DMS114 treated with DMSO at 0.1 percent for 48 hours (cell line): ENCODE measurements at regions not wholly inside any gene's neighbourhood (a gene's known extent, or its start where the extent isn't known, plus 50 kb on each side); places are given as distances from the start of the nearest gene placed in this dataset.

Experiments used
- DNase-seq: peaks from one replicate; lab custom pipeline; 2025; ENCODE audit not compliant: unreplicated experiment; lab: John Stamatoyannopoulos, UW

- no peak for DNase-seq
Observed at GRCh38 chr9:13900449-13900848, 413.5 kb downstream of the NFIB start.

GRCh38 chr9:13899924-13900323, 414.0 kb downstream of the NFIB start:
- no peak for DNase-seq

DNA sequence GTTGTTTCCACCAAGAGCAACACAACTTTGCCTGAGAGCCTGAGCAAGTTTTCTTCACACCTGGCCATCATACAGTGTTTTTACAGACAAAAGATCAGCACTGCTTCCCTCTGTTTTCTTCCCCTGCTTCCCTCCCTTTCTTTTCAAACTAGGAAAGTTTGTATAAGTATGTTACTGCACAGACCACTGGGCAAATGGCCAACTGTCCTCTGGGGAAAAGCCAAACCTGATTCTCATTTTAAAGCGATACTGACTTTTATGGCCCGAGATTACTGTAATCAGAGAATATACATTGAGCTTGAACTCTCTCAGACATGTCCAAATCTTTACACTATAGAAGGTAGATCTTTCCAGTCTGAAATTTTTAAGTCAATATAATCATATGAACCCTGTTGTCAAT, 415.0 kb downstream of the NFIB start:
- DNase-seq = no peak

- DNase-seq = no peak
Observed at GRCh38 chr9:13896922-13897835, 416.8 kb downstream of the NFIB start.

DNA sequence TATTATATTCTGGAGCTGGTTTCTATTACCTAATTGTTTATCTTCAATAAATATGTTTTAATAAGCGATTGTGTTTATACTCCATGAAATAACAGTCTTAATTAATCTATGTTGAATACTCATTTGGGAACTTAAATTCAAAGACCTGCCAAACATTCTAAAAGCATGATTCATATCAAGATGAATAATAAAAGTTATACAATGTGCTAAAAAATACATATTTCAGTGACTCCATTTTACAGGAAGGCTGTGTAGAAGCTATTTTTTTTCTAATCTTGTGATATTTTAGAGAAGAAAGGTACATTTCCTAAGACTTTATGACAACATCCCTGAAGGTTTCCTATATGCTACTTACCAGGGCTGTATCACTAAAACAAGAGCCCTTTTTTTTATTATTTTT, 417.9 kb downstream of the NFIB start:
- no peak for DNase-seq

DNA sequence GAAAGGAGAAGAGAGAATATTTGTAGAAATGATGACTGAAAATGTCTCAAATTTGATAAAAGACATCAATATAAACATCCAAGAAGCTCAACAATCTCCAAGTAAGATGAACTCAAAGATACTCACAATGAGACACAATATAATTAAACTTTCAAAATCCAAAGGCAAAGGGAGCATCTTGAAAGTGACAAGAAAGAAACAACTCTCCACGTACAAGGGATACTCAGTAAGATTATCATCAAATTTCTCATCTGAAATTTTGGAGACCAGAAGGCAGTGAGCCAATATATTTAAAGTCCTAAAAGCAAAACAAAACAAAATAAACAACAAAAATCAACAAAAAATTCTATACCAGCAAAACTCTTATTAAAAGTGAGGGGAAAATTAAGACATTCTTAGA, 428.7 kb downstream of the NFIB start:
- no peak for DNase-seq

DNA sequence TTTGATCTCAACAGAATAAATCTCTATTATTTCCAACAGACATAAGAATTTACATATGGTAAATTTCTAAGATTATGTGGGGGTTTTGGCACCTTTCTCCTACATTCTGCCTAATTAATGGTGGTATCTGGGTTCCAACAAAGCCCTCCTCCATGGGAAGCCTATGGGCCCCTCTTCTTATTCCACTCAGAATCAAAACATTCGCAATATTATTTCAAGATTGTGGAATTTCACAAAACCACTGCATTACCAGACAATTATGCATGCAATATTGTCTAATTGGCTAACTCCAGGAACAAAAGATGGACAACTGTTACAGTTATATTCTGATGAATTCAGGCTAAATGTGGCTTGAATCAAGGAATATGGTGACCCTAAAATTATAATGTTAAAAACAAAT, 434.0 kb downstream of the NFIB start:
- DNase-seq = no peak

DNA sequence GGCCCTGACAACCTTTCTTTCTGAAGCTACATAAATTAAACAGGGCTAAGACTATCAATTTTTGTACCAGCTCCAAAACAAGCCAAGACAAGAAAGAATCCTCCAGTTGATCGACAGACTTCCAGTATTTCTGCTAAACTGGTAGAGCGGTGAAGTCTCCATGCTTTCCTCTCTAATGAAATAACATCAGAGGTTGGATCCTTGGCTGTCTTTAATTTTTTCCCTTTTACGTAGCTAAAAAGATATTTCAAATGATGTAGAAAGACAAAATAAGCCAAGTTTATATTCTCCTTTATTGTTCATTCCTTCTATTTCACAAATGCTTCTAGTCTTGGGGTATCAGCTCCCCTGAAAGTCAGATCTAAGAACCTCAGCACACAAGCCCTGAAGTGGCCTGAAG, 434.9 kb downstream of the NFIB start:
- DNase-seq = no peak

DNA sequence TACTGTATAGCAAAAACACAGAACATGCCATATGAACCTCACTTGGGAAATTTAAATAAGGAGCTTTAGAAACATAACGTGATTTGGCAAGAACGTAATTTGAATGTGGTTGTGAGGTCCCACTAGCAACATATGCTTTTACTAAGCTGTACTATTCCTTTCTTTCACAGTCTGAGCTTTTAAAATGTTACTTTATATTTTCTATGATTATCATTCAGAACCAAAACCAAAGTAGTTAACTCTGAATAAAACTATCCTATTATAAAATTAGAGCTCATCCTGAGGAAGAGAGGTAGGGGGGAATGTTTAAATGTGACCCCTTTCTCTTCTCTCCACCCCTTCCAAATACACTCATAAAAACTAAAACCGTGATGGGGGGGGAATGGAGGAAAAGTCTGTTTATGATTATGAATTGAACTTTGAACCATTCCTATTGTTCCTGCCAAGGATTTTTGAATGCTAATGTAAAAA, 435.7 kb downstream of the NFIB start:
- no peak for DNase-seq

DNA sequence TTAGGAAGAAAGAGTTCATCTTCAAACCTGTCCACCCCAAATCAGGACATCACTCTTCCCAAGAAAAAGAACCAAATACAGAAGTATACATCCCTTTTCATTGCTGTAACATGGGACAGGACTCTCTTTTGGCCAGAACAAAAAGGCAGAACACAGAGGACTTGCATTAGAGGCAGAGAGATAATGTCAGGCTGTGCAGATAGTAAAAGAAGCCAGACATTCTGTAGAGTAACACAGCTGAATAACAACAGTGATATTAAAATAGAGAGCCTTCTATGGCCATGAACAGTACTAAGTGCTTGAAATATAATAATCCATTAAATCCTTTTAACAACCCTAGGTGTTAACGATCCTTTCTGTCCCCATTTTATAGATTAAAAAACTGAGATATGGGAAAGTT, 437.2 kb downstream of the NFIB start:
- no peak for DNase-seq

DNA sequence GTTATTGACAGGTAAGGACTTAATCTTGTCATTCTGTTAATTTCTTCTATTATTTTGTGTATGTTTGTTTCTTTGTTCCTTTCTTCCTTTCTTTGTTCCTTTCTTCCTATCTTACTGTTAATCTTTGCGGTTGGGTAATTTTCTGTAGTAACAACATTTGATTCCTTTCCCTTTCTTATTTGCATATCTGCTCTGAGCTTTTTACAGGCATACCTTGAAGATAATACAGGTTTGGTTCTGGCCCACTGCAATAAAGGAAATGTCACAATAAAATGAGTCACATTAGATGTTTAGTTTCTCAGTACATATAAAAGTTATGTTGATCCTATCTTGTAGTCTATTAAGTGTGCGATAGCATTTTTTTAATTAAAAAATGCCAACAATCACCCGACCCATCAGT, 440.7 kb downstream of the NFIB start:
- DNase-seq = no peak

DNA sequence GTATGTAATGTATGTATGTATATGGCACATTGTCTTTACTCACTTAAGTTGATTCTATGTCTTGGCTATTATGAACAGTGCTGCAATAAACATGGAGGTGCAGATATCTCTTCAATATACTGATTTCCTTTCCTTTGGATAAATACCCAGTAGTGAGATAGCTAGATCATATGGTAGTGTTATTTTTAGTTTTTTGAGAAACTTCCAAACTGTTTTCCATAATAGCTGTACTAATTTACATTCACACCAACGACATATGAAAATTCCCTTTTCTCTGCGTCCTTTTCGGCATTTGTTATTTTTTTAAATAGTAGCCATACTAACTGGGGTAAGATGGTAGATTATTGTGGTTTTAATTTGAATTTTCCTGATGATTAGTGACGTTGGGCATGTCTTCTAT, 445.6 kb downstream of the NFIB start:
- DNase-seq = no peak

GRCh38 chr9:13865869-13866268, 448.1 kb downstream of the NFIB start:
- DNase-seq = no peak

DNA sequence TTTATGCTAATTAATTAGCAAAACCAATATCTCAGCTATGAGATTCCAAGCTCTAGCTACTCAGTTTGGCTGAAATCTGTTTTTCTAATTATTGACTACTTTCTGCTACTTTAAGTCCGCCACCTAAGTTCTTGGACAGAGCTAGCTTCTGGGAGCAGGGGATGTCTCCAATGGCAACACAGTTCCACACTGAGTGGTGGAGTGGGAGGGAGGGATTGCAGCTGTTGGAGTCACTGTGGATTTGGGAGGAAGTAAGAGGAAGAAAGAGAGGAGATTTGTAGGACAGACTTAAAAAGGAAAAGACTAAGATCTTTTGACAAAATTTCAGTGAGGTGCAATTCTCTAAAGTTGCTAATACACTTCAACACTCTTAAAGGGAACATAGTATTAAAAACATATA, 450.8 kb downstream of the NFIB start:
- DNase-seq = no peak

DNA sequence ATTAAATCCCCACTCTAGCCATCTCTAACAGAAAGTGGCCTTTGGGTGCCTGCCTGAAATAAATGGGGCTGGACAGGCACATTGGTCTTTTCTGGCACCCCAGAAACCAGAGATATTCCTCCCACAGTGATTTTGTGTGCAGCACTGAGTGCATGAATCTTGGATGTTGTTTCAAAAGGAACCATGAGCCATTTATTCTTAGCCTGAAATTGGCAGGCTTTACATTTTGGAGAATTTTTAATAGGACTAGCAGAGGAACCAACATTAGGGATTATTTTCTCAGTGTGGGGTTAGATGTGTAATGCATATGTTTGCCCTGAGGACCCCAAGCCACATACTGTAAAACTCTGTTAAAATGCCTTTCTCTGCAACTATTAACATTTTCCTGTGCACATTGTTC, 451.3 kb downstream of the NFIB start:
- no peak for DNase-seq

DNA sequence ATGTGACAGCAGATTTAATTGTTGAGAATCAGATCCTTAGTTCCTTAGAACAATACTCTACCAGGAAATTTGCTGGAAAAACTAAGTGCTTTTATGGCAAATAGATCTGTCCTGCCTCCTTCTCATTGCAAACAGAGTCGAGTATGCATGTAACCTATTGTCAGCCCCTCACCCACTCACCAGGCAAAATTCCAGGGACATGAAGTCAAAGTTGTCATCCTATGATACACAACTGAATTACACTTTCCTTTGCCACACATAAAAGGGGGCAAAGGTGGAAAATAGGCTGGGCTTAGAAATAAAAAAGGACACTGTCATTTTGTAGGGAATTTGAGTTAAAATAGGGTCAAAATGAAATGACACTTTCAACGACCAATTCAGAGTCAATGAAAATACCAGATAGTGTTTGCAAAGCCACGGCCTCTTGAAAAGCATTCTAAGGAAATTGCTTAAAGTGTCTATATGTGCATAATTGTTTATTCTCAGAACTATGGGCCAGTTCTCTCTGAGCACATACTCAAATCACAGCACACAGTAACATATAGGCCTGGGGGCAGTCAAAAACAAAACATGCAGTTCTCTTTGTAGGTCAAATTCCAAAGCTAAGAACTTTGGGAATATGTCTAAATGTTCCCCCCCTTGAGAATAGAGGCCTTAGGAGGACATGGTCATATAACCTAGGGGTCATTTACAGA, 452.8 kb downstream of the NFIB start:
- no peak for DNase-seq

- DNase-seq = no peak
Observed at GRCh38 chr9:13860019-13860418, 453.9 kb downstream of the NFIB start.

DNA sequence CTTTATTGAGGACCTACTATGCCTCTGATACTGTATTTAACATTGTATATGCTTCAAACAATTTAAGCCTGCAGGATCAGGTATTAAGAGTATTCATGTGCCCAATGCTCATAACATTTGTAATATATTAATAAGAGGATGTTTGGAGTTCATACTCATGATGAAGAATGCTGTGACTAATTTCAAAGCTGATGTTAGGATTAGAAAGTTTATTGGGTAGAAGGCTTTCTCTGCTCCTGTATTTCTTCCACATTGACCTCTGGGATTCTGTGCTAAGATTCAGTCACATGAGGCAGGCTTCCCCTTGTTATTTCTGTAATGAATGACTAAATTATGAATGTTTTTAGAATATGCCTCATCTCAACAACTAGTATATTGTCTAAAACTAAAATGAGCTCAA, 456.4 kb downstream of the NFIB start:
- no peak for DNase-seq

DNA sequence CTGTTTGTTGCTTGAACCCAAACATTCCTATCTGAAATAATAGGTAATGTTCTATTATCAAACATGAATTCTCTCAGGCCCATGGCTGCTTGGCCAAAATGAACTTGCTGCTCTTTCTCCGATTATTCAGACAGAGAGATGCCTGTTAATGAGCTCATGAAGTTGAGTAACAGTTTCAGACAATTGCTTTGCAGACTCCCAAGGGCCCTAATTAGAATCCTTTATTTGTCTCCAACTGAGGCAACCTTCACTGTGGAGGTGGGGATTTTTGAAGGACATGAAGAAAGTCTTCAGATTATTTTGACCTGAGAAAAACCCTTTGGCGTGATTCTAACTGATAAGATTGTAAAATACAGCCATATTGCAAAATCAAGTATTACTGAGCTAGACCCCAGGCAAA, 466.7 kb downstream of the NFIB start:
- no peak for DNase-seq

GRCh38 chr9:13845460-13845859, 468.5 kb downstream of the NFIB start:
- no peak for DNase-seq

GRCh38 chr9:13841746-13842462, 472.0 kb downstream of the NFIB start:
- DNase-seq = no peak

DNA sequence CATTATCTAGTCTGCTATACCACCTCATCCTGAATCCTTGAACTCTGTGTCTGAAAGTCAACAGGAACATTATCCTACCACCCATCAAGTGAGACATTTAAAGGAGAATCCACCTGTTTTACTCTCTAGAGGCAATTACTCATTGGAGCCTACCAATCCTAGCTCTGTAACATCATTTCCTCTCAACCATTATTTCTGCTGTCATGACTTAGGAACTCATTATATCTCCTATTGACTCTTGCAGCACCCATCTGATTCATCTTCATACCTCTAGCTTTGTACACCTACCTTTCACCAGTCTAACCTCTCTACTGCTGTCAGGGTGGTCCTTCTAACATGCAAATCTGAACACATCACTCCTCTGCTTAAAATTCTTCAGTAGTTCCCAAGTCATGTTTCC, 481.5 kb downstream of the NFIB start:
- DNase-seq = no peak
